ENCODE measurements at regions not wholly inside any gene's neighbourhood (a gene's known extent, or its start where the extent isn't known, plus 50 kb on each side); places are given as distances from the start of the nearest gene placed in this dataset.

- no peak for DNase-seq (ENCODE audit: low read depth)
Observed at GRCh38 chr2:6281524-6281923, 584.2 kb downstream of the CMPK2 start.

- DNase-seq (ENCODE audit: low read depth): no peak
Observed at GRCh38 chr2:6283259-6283658, 582.4 kb downstream of the CMPK2 start.

GRCh38 chr2:6287406-6287805 lies 578.3 kb downstream of the CMPK2 start:
- DNase-seq (ENCODE audit: low read depth): no peak

GRCh38 chr2:6288791-6289190 lies 576.9 kb downstream of the CMPK2 start:
- DNase-seq (ENCODE audit: low read depth): no peak

GRCh38 chr2:6290217-6291015 lies 575.3 kb downstream of the CMPK2 start:
- DNase-seq (ENCODE audit: low read depth): no peak

- DNase-seq (ENCODE audit: low read depth): no peak
Observed at GRCh38 chr2:6294791-6295190, 570.9 kb downstream of the CMPK2 start.

- DNase-seq (ENCODE audit: low read depth): no peak
Observed at GRCh38 chr2:6297238-6297637, 568.5 kb downstream of the CMPK2 start.

GRCh38 chr2:6301426-6301825 lies 564.3 kb downstream of the CMPK2 start:
- DNase-seq (ENCODE audit: low read depth): no peak

- no peak for DNase-seq (ENCODE audit: low read depth)
Observed at GRCh38 chr2:6308986-6309385, 556.7 kb downstream of the CMPK2 start.

GRCh38 chr2:6309415-6310255 lies 556.1 kb downstream of the CMPK2 start:
- no peak for DNase-seq (ENCODE audit: low read depth)

- DNase-seq (ENCODE audit: low read depth): no peak
Observed at GRCh38 chr2:6310256-6311215, 555.2 kb downstream of the CMPK2 start.

GRCh38 chr2:6312367-6312766 lies 553.3 kb downstream of the CMPK2 start:
- DNase-seq (ENCODE audit: low read depth): no peak

GRCh38 chr2:6314218-6314960 lies 551.3 kb downstream of the CMPK2 start:
- DNase-seq (ENCODE audit: low read depth): no peak

GRCh38 chr2:6325616-6326015 lies 540.1 kb downstream of the CMPK2 start:
- no peak for DNase-seq (ENCODE audit: low read depth)

- DNase-seq (ENCODE audit: low read depth): no peak
Observed at GRCh38 chr2:6326958-6327357, 538.7 kb downstream of the CMPK2 start.

GRCh38 chr2:6336752-6337471 lies 528.8 kb downstream of the CMPK2 start:
- no peak for DNase-seq (ENCODE audit: low read depth)

- DNase-seq (ENCODE audit: low read depth): no peak
Observed at GRCh38 chr2:6337472-6337820, 528.3 kb downstream of the CMPK2 start.

GRCh38 chr2:6341588-6342129 lies 524.0 kb downstream of the CMPK2 start:
- no peak for DNase-seq (ENCODE audit: low read depth)

GRCh38 chr2:6342273-6342920 lies 523.3 kb downstream of the CMPK2 start:
- DNase-seq (ENCODE audit: low read depth): no peak

GRCh38 chr2:6343076-6343475 lies 522.6 kb downstream of the CMPK2 start:
- DNase-seq (ENCODE audit: low read depth): no peak
